ENCODE measurements at regions not wholly inside any gene's neighbourhood (a gene's known extent, or its start where the extent isn't known, plus 50 kb on each side); places are given as distances from the start of the nearest gene placed in this dataset.

GRCh38 chr1:81708250-81708649 is 92.5 kb upstream of the ADGRL2 start:
- no peak for ATAC-seq (ENCODE audit: low read depth in 2 of 2)
- peaks cover 0 to 8% (median 3%) of the 10 kb centered on the region in 7 donors for H3K9me3 Mint-ChIP-seq
- no peak overlapping the region for H3K27ac Mint-ChIP-seq
- no peaks in the 10 kb centered on the region for H3K4me1 Mint-ChIP-seq
- H3K27me3 Mint-ChIP-seq, result no peaks in the 10 kb centered on the region
- no peaks in the 10 kb centered on the region for H3K36me3 Mint-ChIP-seq
- no peak for DNase-seq
- no peak overlapping the region for H3K4me3 Mint-ChIP-seq

DNA sequence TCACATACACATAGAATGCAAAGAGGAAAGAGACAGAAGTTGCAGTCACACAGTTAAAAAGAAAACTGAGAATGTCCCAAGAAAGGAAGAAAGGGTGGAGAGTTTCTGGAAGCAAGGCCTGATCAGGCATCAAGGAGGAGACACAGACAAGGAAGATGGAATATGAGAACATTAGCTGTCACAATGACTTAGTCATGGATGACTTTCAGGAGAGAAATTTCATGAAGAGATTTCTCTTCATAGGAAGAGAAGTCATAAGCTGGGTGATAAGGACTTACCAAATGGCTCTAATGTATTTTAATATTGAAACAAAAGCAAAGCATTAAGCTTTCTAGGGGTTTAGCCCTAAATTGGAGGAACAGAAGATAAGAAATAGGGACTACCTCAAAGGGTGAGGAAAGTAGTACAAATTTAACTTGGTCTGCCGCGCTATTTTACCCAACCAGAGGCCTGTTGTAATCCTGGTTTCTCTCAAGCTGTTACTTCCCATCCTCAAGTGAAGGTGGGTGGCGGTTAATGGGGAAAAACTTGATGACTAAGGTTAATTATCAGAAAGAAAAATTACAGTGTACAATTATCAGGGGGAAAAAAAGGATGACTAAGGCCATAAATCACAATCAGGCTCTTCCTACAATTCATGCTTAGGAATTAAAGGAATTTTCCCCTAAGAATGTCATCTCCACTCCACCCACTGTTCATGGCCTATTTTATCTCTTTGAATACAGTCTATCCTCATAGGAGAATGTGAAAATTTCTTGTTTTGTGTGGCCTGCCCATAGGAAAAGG is 93.9 kb upstream of the ADGRL2 start:
- no peak for DNase-seq
- H3K4me1 Mint-ChIP-seq, result no peaks in the 10 kb centered on the region
- H3K9me3 Mint-ChIP-seq, result peaks cover 0 to 13% (median 4%) of the 10 kb centered on the region in 7 donors
- no peaks in the 10 kb centered on the region for H3K36me3 Mint-ChIP-seq
- no peak overlapping the region for H3K27ac Mint-ChIP-seq
- H3K27me3 Mint-ChIP-seq, result no peaks in the 10 kb centered on the region
- no peak for ATAC-seq (ENCODE audit: low read depth in 2 of 2)
- no peak overlapping the region for H3K4me3 Mint-ChIP-seq

DNA sequence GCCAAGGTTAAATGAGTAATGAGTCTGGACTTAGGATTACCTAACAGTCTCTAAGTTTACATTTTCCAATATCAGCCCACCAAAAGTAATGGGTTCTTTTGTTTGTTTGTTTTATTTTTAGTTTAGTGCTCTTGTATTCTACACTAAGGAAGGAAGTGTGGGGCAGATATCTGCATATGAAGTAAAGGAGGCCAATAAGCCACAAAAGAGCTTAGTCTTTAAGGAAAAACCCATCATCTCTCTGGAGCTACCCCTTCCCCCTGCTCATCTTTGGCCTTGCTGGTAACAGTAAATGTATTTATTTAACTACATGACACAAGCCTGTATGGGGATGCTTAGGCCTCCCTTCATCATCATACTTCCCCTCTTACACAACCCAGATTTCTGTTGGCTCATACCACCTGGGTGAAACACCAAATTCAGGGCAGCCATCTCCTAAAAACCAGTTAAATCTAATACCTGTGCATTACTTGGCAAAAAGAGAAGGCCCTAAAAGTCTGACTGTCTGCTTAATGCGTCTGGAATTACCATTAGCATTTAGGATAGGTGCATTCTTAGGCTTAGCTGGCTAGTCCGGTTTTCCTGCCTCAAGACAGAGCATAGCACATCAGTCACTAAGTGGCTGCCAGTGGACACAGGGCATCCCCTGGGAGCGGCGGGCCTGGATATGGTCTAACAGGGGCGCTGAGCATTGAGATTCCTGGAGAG is 96.8 kb upstream of the ADGRL2 start:
- Mint-ChIP-seq H3K27ac (no peak overlapping the region), H3K36me3 (no peaks in the 10 kb centered on the region), H3K27me3 (no peaks in the 10 kb centered on the region), H3K9me3 (peaks cover 0 to 13% (median 4%) of the 10 kb centered on the region in 7 donors), H3K4me3 (no peak overlapping the region), H3K4me1 (no peaks in the 10 kb centered on the region)
- ATAC-seq (ENCODE audit: low read depth in 2 of 2) (no peak), DNase-seq (no peak)

DNA sequence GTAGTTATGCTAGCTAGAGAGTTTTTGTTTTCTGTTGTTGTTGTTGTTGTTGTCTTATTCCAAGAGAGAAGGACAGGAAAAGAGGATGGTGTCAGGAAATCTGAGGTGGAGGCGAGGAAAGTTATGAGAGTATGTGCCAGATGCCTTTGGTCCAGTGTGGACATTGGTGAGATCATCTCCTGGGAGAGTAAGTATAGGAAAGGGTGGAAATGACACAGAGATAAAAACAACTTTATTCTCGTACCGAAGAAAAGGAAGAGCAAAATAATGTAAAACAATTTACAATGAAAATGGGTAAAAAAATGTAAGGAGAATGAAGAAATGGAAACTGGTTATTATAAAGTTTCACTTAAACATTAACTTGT is 97.4 kb upstream of the ADGRL2 start:
- ATAC-seq (ENCODE audit: low read depth in 2 of 2) (no peak), DNase-seq (no peak)
- Mint-ChIP-seq H3K9me3 (peaks cover 0 to 13% (median 4%) of the 10 kb centered on the region in 7 donors), H3K27ac (no peak overlapping the region), H3K27me3 (no peaks in the 10 kb centered on the region), H3K36me3 (no peaks in the 10 kb centered on the region), H3K4me1 (no peaks in the 10 kb centered on the region), H3K4me3 (no peak overlapping the region)

DNA sequence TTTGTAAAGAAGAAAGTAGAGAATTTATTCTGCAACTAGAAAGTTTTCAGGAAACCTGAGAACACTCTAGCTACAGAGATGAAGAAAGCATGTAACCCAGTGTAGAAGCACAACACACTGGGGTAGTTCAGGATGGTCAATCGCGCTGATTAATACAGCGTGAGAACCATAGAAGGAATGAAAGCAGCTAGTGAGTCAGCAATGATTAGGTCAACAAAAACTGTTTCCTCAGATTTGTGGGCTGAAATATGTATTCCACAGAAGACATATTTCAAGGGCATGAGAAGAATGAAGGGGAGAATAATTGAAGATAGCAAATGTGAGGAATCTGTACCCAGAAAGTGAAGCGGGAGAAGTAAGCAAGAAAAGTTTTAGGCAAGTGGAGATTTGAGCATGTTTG is 97.8 kb upstream of the ADGRL2 start:
- no peak for DNase-seq
- H3K4me1 Mint-ChIP-seq, result no peaks in the 10 kb centered on the region

GRCh38 chr1:81702079-81702715 is 98.5 kb upstream of the ADGRL2 start:
- Mint-ChIP-seq H3K4me3 (no peak overlapping the region), H3K4me1 (no peaks in the 10 kb centered on the region), H3K27ac (no peak overlapping the region), H3K9me3 (peaks cover 0 to 13% (median 4%) of the 10 kb centered on the region in 7 donors), H3K27me3 (no peaks in the 10 kb centered on the region), H3K36me3 (no peaks in the 10 kb centered on the region)
- ATAC-seq (ENCODE audit: low read depth in 2 of 2) (no peak), DNase-seq (no peak)

More for the DNA sequence above, 97.8 kb upstream of the ADGRL2 start:
- H3K27me3 Mint-ChIP-seq, result no peaks in the 10 kb centered on the region
- peaks cover 0 to 13% (median 4%) of the 10 kb centered on the region in 7 donors for H3K9me3 Mint-ChIP-seq
- no peak overlapping the region for H3K4me3 Mint-ChIP-seq
- no peak for ATAC-seq (ENCODE audit: low read depth in 2 of 2)
- no peaks in the 10 kb centered on the region for H3K36me3 Mint-ChIP-seq
- H3K27ac Mint-ChIP-seq, result no peak overlapping the region

GRCh38 chr1:81700728-81701470 is 99.8 kb upstream of the ADGRL2 start:
- Mint-ChIP-seq H3K9me3 (peaks cover 0 to 7% (median 5%) of the 10 kb centered on the region in 7 donors), H3K27ac (no peak overlapping the region), H3K36me3 (no peaks in the 10 kb centered on the region), H3K4me1 (no peaks in the 10 kb centered on the region), H3K27me3 (no peaks in the 10 kb centered on the region), H3K4me3 (no peak overlapping the region)
- no peak for ATAC-seq (ENCODE audit: low read depth in 2 of 2)
- DNase-seq, result no peak

DNA sequence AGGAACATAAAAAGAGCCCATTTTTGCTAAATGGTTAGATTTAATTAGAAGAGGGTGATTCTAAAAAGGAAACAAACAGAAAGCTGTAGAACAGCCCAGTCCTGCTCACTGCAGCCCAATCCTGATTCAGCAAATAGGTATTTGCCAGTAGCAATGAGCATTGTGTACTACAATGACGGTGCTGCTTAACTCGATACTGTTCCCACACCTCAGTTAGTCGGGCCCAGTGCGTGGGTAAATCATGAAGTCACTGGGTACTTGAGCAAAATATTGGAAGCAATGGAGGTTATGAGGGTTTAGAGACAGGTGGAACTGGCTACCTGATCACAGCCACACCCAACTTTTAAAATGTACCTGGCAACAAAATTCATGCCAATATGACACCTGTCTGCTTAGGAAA is 101.5 kb upstream of the ADGRL2 start:
- ATAC-seq (ENCODE audit: low read depth in 2 of 2), result no peak
- DNase-seq, result no peak
- no peaks in the 10 kb centered on the region for H3K4me1 Mint-ChIP-seq
- no peak overlapping the region for H3K4me3 Mint-ChIP-seq
- H3K9me3 Mint-ChIP-seq, result peaks cover 0 to 7% (median 5%) of the 10 kb centered on the region in 7 donors
- H3K36me3 Mint-ChIP-seq, result no peaks in the 10 kb centered on the region
- no peak overlapping the region for H3K27ac Mint-ChIP-seq
- no peaks in the 10 kb centered on the region for H3K27me3 Mint-ChIP-seq

- Mint-ChIP-seq H3K36me3 (no peaks in the 10 kb centered on the region), H3K4me3 (no peak overlapping the region), H3K27me3 (no peaks in the 10 kb centered on the region), H3K27ac (no peak overlapping the region), H3K9me3 (peaks cover 0 to 6% (median 2%) of the 10 kb centered on the region in 7 donors), H3K4me1 (no peaks in the 10 kb centered on the region)
- no peak for ATAC-seq (ENCODE audit: low read depth in 2 of 2)
- DNase-seq, result no peak
Observed at GRCh38 chr1:81695741-81696140, 105.0 kb upstream of the ADGRL2 start.

DNA sequence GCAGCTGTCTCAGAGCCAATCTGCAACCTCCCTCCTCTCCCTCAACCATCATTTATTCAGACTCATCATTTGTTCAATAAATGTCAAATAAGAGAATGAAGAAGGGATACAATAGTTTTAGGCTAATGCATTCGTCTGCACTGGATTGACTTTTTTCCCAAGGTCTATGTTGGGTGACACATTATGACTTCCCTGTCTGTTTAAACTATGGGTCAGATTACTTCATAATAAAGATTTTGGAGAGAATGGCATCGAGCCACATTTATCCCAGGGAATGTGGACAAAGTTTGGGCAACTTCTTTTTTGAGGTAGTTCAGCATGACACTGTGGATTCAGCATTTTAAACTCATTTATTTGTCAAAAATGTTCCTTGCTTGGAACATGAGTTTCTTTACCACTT is 107.4 kb upstream of the ADGRL2 start:
- Mint-ChIP-seq H3K36me3 (no peaks in the 10 kb centered on the region), H3K27ac (no peak overlapping the region), H3K9me3 (peaks cover 3 to 6% (median 5%) of the 10 kb centered on the region in 7 donors)

GRCh38 chr1:81690676-81691453 is 109.9 kb upstream of the ADGRL2 start:
- Mint-ChIP-seq H3K36me3 (no peaks in the 10 kb centered on the region), H3K27me3 (no peaks in the 10 kb centered on the region), H3K4me1 (no peaks in the 10 kb centered on the region), H3K4me3 (no peak overlapping the region), H3K9me3 (peaks cover 5 to 19% (median 9%) of the 10 kb centered on the region in 7 donors), H3K27ac (no peak overlapping the region)
- ATAC-seq (ENCODE audit: low read depth in 2 of 2) (no peak), DNase-seq (no peak)

More for the DNA sequence above, 107.4 kb upstream of the ADGRL2 start:
- no peaks in the 10 kb centered on the region for H3K27me3 Mint-ChIP-seq
- no peak overlapping the region for H3K4me3 Mint-ChIP-seq
- DNase-seq, result no peak
- H3K4me1 Mint-ChIP-seq, result no peaks in the 10 kb centered on the region
- ATAC-seq (ENCODE audit: low read depth in 2 of 2), result no peak

GRCh38 chr1:81689531-81689941 is 111.2 kb upstream of the ADGRL2 start:
- H3K27ac Mint-ChIP-seq, result no peak overlapping the region
- H3K9me3 Mint-ChIP-seq, result peaks cover 5 to 21% (median 9%) of the 10 kb centered on the region in 7 donors
- no peak overlapping the region for H3K4me3 Mint-ChIP-seq
- no peaks in the 10 kb centered on the region for H3K27me3 Mint-ChIP-seq
- H3K36me3 Mint-ChIP-seq, result no peaks in the 10 kb centered on the region
- DNase-seq, result no peak
- no peaks in the 10 kb centered on the region for H3K4me1 Mint-ChIP-seq
- no peak for ATAC-seq (ENCODE audit: low read depth in 2 of 2)

GRCh38 chr1:81682490-81682889 is 118.2 kb upstream of the ADGRL2 start:
- no peaks in the 10 kb centered on the region for H3K4me1 Mint-ChIP-seq

More at GRCh38 chr1:81682490-81682889, 118.2 kb upstream of the ADGRL2 start:
- ATAC-seq (ENCODE audit: low read depth in 2 of 2) (no peak), DNase-seq (no peak)
- Mint-ChIP-seq H3K9me3 (peaks cover 0 to 19% (median 4%) of the 10 kb centered on the region in 7 donors), H3K4me3 (no peak overlapping the region), H3K27ac (no peak overlapping the region), H3K36me3 (no peaks in the 10 kb centered on the region), H3K27me3 (no peaks in the 10 kb centered on the region)
